ENCODE measurements at regions not wholly inside any gene's neighbourhood (a gene's known extent, or its start where the extent isn't known, plus 50 kb on each side); places are given as distances from the start of the nearest gene placed in this dataset.

- no peak for TF ChIP-seq CTCF (IDR thresholded peaks at IDR 0.05; ENCODE audit: low read depth, low read length, missing control alignments)
- in situ Hi-C loops (cut with HindIII; ENCODE audit: low pct_ligation_motif_present, low sequenced_read_pairs) = no loop called here
- DNase-seq = no peak
Measured at GRCh38 chr9:119453980-119454379, 84.7 kb upstream of the BRINP1 start.

GRCh38 chr9:119453490-119453911 lies 84.3 kb upstream of the BRINP1 start:
- no peak for DNase-seq
- TF ChIP-seq CTCF (IDR thresholded peaks at IDR 0.05; ENCODE audit: low read depth, low read length, missing control alignments) = no peak
- Histone ChIP-seq H3K4me3 (ENCODE audit: low read depth, low read length) (no peak overlapping the region), H3K27me3 (replicated peaks) (no peaks in the 10 kb centered on the region), H3K36me3 (replicated peaks) (no peaks in the 10 kb centered on the region), H3K27ac (no peak overlapping the region)
- in situ Hi-C loops (cut with HindIII; ENCODE audit: low pct_ligation_motif_present, low sequenced_read_pairs) = no loop called here

More at GRCh38 chr9:119453980-119454379, 84.7 kb upstream of the BRINP1 start:
- no peaks in the 10 kb centered on the region for H3K27me3 ChIP-seq (replicated peaks)
- no peak overlapping the region for H3K4me3 ChIP-seq (ENCODE audit: low read depth, low read length)
- H3K36me3 ChIP-seq (replicated peaks) = no peaks in the 10 kb centered on the region
- no peak overlapping the region for H3K27ac ChIP-seq

- TF ChIP-seq CTCF (IDR thresholded peaks at IDR 0.05; ENCODE audit: low read depth, low read length, missing control alignments) = no peak
- H3K4me3 ChIP-seq (ENCODE audit: low read depth, low read length) = no peak overlapping the region
- DNase-seq = no peak
- H3K27ac ChIP-seq = no peak overlapping the region
- H3K27me3 ChIP-seq (replicated peaks) = no peaks in the 10 kb centered on the region
- H3K36me3 ChIP-seq (replicated peaks) = no peaks in the 10 kb centered on the region
- in situ Hi-C loops (cut with HindIII; ENCODE audit: low pct_ligation_motif_present, low sequenced_read_pairs) = no loop called here
Measured at GRCh38 chr9:119451426-119451825, 82.2 kb upstream of the BRINP1 start.

- no peak for DNase-seq
- no peak overlapping the region for H3K4me3 ChIP-seq (ENCODE audit: low read depth, low read length)
- no peak overlapping the region for H3K27ac ChIP-seq
- H3K36me3 ChIP-seq (replicated peaks) = no peaks in the 10 kb centered on the region
- no peaks in the 10 kb centered on the region for H3K27me3 ChIP-seq (replicated peaks)
- no peak for TF ChIP-seq CTCF (IDR thresholded peaks at IDR 0.05; ENCODE audit: low read depth, low read length, missing control alignments)
- in situ Hi-C loops (cut with HindIII; ENCODE audit: low pct_ligation_motif_present, low sequenced_read_pairs) = no loop called here
Measured at GRCh38 chr9:119443179-119443578, 73.9 kb upstream of the BRINP1 start.

GRCh38 chr9:119441832-119442231 lies 72.6 kb upstream of the BRINP1 start:
- Histone ChIP-seq H3K27ac (no peak overlapping the region), H3K4me3 (ENCODE audit: low read depth, low read length) (no peak overlapping the region), H3K27me3 (replicated peaks) (no peaks in the 10 kb centered on the region), H3K36me3 (replicated peaks) (no peaks in the 10 kb centered on the region)
- no peak for TF ChIP-seq CTCF (IDR thresholded peaks at IDR 0.05; ENCODE audit: low read depth, low read length, missing control alignments)
- in situ Hi-C loops (cut with HindIII; ENCODE audit: low pct_ligation_motif_present, low sequenced_read_pairs) = no loop called here
- DNase-seq = no peak

GRCh38 chr9:119441338-119441737 lies 72.1 kb upstream of the BRINP1 start:
- TF ChIP-seq CTCF (IDR thresholded peaks at IDR 0.05; ENCODE audit: low read depth, low read length, missing control alignments) = no peak
- no peak for DNase-seq

More at GRCh38 chr9:119441338-119441737, 72.1 kb upstream of the BRINP1 start:
- no peak overlapping the region for H3K27ac ChIP-seq
- in situ Hi-C loops (cut with HindIII; ENCODE audit: low pct_ligation_motif_present, low sequenced_read_pairs) = no loop called here
- no peaks in the 10 kb centered on the region for H3K27me3 ChIP-seq (replicated peaks)
- H3K36me3 ChIP-seq (replicated peaks) = no peaks in the 10 kb centered on the region
- H3K4me3 ChIP-seq (ENCODE audit: low read depth, low read length) = no peak overlapping the region

Measured in brain microvascular endothelial cell (primary cell).